DOHH2 (cell line): ENCODE measurements at regions not wholly inside any gene's neighbourhood (a gene's known extent, or its start where the extent isn't known, plus 50 kb on each side); places are given as distances from the start of the nearest gene placed in this dataset.

Source experiments
- H3F3A ChIP-seq: fragments of 200-600 bp; sonication (generic), shearing (Covaris generic); 2 replicates; pipeline ENCODE4 v1.6.0; 2016; ENCODE audit warnings: antibody characterized with exemption, mild to moderate bottlenecking; ENCODE audit not compliant: control insufficient read depth, insufficient read depth
- H3K27ac ChIP-seq: fragments of 200-600 bp; sonication (generic); 2 replicates; pipeline ENCODE4 v1.5.1; 2014; ENCODE audit warnings: low read depth, mild to moderate bottlenecking, low read length, moderate library complexity
- H3K27me3 ChIP-seq: fragments of 200-600 bp; sonication (generic); 2 replicates; pipeline ENCODE4 v1.6.1; 2014; ENCODE audit warnings: mild to moderate bottlenecking, low read length, mixed read lengths; ENCODE audit not compliant: control insufficient read depth
- H3K36me3 ChIP-seq: fragments of 200-600 bp; sonication (generic); 2 replicates; pipeline ENCODE4 v1.6.1; 2014; ENCODE audit warnings: mild to moderate bottlenecking, low read length, moderate library complexity, mixed read lengths; ENCODE audit not compliant: control insufficient read depth
- H3K4me1 ChIP-seq: fragments of 200-600 bp; sonication (generic); 2 replicates; pipeline ENCODE4 v1.6.1; 2014; ENCODE audit warnings: mild to moderate bottlenecking, low read length, mixed read lengths; ENCODE audit not compliant: control insufficient read depth
- H3K4me2 ChIP-seq: fragments of 200-600 bp; sonication (generic); 2 replicates; pipeline ENCODE4 v1.6.0; 2014; ENCODE audit warnings: mild to moderate bottlenecking, low read length, moderate library complexity
- H3K4me3 ChIP-seq: fragments of 200-600 bp; sonication (generic); 2 replicates; pipeline ENCODE4 v1.5.1; 2014; ENCODE audit warnings: mild to moderate bottlenecking, low read length, mixed read lengths
- H3K79me2 ChIP-seq: fragments of 200-600 bp; sonication (generic); 2 replicates; pipeline ENCODE4 v1.6.1; 2014; ENCODE audit warnings: mild to moderate bottlenecking, low read length, mixed read lengths; ENCODE audit not compliant: control insufficient read depth
- H3K9me2 ChIP-seq: fragments of 200-600 bp; sonication (generic); replicated peaks from 2 replicates; pipeline ENCODE4 v1.6.1; 2014; ENCODE audit warnings: mild to moderate bottlenecking, low read length, mixed read lengths; ENCODE audit not compliant: control insufficient read depth
- H3K9me3 ChIP-seq: fragments of 200-600 bp; sonication (generic); 2 replicates; pipeline ENCODE4 v1.6.1; 2014; ENCODE audit warnings: antibody characterized with exemption, low read length, mixed read lengths; ENCODE audit not compliant: control insufficient read depth, insufficient read depth
- H4K20me1 ChIP-seq: fragments of 200-600 bp; sonication (generic); 2 replicates; pipeline ENCODE4 v1.6.0; 2014; ENCODE audit warnings: low read depth, mild to moderate bottlenecking, antibody characterized with exemption, low read length, moderate library complexity; ENCODE audit not compliant: control insufficient read depth, insufficient read depth
- CTCF ChIP-seq: fragments of 200-600 bp; sonication (generic); IDR thresholded peaks from one replicate; pipeline ENCODE4 v1.5.1; 2014; ENCODE audit warnings: antibody characterized with exemption, mild to moderate bottlenecking, low read depth, low read length; ENCODE audit not compliant: poor library complexity, severe bottlenecking
- EZH2phosphoT487 ChIP-seq: fragments of 200-600 bp; sonication (generic); IDR thresholded peaks from 2 replicates; pipeline ENCODE4 v1.6.1; 2017; ENCODE audit warnings: borderline replicate concordance, mild to moderate bottlenecking, antibody characterized with exemption, low read length, moderate library complexity, mixed read lengths

DNA sequence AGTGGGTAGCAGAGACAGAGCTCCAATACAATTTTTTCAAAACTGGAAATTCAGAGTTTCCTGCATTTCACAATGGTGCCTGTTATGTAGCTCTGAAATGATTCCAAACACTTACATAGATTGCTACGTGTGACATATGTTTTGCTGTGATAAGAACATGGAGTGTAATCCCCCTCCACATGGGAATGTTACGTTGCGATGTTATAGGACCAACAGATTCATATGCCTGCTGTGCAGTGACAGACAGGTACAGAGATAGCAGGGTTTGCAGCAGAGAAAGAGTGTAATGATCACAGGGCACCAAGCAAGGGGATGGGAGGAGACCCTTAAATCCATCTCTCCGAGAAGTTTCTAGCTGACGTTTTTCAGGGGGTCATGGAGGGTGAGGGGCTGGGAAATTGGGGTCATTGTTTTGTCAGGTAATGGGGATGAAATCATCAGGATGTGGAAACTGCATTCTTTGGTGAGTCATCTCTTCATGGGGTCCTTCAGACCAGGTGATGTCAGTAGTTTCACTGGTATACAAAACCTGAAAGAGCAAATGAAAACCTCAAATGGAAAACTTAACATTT is 76.6 kb upstream of the OSBPL8 start:
- Histone ChIP-seq H3K4me2 (no peak overlapping the region), H3F3A (no peaks in the 10 kb centered on the region), H3K4me3 (no peak overlapping the region), H3K27me3 (peaks cover 5% of the 10 kb centered on the region; the same call in 1 of the 2 replicates), H4K20me1 (no peaks in the 10 kb centered on the region), H3K4me1 (no peaks in the 10 kb centered on the region), H3K27ac (no peak overlapping the region), H3K9me2 (no peaks in the 10 kb centered on the region), H3K36me3 (no peaks in the 10 kb centered on the region), H3K79me2 (no peaks in the 10 kb centered on the region), H3K9me3 (no peaks in the 10 kb centered on the region)
- TF ChIP-seq EZH2phosphoT487 (no peak), CTCF (no peak)

- Histone ChIP-seq H3F3A (no peaks in the 10 kb centered on the region), H3K4me1 (no peaks in the 10 kb centered on the region), H3K27me3 (no peaks in the 10 kb centered on the region), H3K4me2 (no peak overlapping the region), H3K27ac (no peak overlapping the region), H3K9me3 (no peaks in the 10 kb centered on the region), H3K9me2 (no peaks in the 10 kb centered on the region), H3K79me2 (no peaks in the 10 kb centered on the region), H3K36me3 (no peaks in the 10 kb centered on the region), H4K20me1 (no peaks in the 10 kb centered on the region), H3K4me3 (no peak overlapping the region)
- no peak for TF ChIP-seq CTCF
- TF ChIP-seq EZH2phosphoT487: no peak
Measured at GRCh38 chr12:76637807-76638206, 78.2 kb upstream of the OSBPL8 start.

- Histone ChIP-seq H3K4me1 (no peaks in the 10 kb centered on the region), H3K79me2 (no peaks in the 10 kb centered on the region), H3K27me3 (no peaks in the 10 kb centered on the region), H3K9me2 (no peaks in the 10 kb centered on the region), H3K4me3 (no peak overlapping the region), H3K36me3 (no peaks in the 10 kb centered on the region), H3K4me2 (no peak overlapping the region), H4K20me1 (no peaks in the 10 kb centered on the region), H3K27ac (no peak overlapping the region), H3F3A (no peaks in the 10 kb centered on the region), H3K9me3 (no peaks in the 10 kb centered on the region)
- no peak for TF ChIP-seq CTCF
- no peak for TF ChIP-seq EZH2phosphoT487
Measured at GRCh38 chr12:76639646-76640045, 80.1 kb upstream of the OSBPL8 start.
